Cardiac septum (tissue), 1 donor: ENCODE measurements at regions not wholly inside any gene's neighbourhood (a gene's known extent, or its start where the extent isn't known, plus 50 kb on each side); places are given as distances from the start of the nearest gene placed in this dataset.

Source experiments
- DNase-seq: peaks from one replicate; pipeline ENCODE4 v3.0.0-alpha.2; 2020; ENCODE audit warnings: low spot score
- intact Hi-C: fragments of 100-400 bp; cut with DNase I; formaldehyde crosslinking; loops from one replicate; pipeline ENCODE4 v1.14.0; 2022
- donor health status: DM: no; HTN: no; CAD: no.

DNA sequence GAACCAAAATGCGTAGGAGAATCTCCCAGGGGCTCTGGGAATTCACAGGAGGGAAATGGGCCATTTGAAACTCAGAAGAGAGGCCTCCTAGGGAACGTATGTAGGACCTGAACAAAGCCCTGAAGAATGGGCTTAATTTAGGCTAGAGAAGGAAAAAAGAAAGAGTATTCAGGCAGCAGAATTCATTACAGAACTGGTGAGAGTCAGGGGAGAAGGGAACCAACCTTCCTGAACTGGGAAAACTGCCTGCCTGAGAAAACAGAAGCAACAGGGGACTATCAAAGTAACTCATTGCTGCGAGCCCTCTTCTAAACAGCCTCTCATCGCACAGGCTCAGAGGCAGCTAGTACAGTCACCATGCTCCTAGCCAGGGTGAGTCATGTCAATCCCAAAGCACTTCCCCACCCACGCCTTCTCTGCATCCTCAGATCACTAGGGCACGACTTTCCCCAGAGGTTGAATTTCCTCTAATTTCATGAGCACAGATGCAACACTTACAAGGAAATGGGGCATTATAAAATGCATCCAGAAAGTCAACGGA, 98.1 kb downstream of the ADSS2 start:
- intact Hi-C loops = no loop called here
- DNase-seq = no peak

DNA sequence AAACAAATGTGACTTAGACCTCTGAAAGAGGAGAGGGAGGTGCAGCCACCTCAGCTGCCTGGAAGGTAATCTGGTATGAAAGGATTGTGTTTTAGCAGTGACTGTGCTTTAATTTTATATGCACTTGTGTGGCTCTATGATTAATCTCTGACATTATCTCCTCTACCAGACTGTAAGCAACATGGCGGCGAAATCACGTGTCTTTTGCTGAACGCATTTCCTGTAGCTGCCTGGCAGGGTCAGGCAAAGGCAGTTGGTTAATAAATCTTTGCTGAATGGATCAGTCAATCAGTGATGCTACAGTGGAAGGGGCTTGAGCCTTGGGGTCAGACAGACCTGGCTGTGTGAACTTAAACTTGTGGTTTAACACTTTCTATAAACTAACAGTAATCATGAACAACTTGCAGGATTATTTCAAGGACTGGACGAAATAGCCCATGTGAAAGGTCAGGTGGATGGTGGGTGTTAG, 96.9 kb downstream of the ADSS2 start:
- intact Hi-C loops = no loop called here

DNA sequence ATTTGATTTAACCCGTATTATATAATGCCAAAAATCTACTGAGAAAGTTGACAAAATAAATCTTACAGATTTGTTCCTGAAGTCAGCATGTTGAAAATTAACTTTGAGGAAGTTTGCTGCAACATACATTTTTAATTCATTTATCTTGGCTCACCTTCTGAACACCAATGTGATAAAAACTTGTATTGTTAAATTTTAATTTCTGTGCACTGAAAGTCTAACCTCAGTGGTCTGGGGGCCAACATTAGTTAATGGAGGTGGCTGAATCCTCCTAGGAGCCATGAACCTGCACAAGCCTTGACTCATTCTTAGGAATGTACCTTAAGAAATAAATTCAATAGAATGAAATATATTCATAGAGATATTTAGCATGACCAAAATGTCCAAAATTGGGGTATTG, 95.3 kb downstream of the ADSS2 start:
- DNase-seq = no peak
- intact Hi-C loops = no loop called here

More for the DNA sequence above, 96.9 kb downstream of the ADSS2 start:
- DNase-seq = no peak
